Psoas muscle (tissue), 7 donors: ENCODE measurements at regions not wholly inside any gene's neighbourhood (a gene's known extent, or its start where the extent isn't known, plus 50 kb on each side); places are given as distances from the start of the nearest gene placed in this dataset.
A peak's percentile ranks its signal among the peaks of the same experiment; 100 is the strongest.

Experiments used
- ATAC-seq, 4 donors: fragments of 200-7000 bp; cut with Tn5 transposase; one replicate each; pipeline ENCODE4 v1.9.1; 2020; ENCODE audit warnings: moderate library complexity in 3 of 4, mild to moderate bottlenecking in 2 of 4
- DNase-seq, 2 donors: peaks; one replicate each; pipeline ENCODE4 v3.0.0-alpha.2; 2020
- H3K27ac ChIP-seq: fragments of 200-600 bp; one replicate; pipeline ENCODE4 v1.8.0; 2022
- H3K27me3 ChIP-seq, 3 donors: fragments of 200-600 bp in 1 of 3; one replicate each; pipeline versions ENCODE4 v1.6.1 to v1.8.0; 2013 to 2022; ENCODE audit warnings: low read length in 2 of 3, mild to moderate bottlenecking in 2 of 3, moderate library complexity in 1 of 3; ENCODE audit not compliant: insufficient read depth in 3 of 3
- H3K36me3 ChIP-seq, 2 donors: fragments of 200-600 bp in 1 of 2; one replicate each; pipeline versions ENCODE4 v1.6.1 to v1.8.0; 2013 to 2022; ENCODE audit warnings: low read depth in 1 of 2, mild to moderate bottlenecking in 1 of 2, moderate library complexity in 1 of 2; ENCODE audit not compliant: insufficient read depth in 1 of 2
- H3K4me1 ChIP-seq: fragments of 200-600 bp; one replicate; pipeline ENCODE4 v1.8.0; 2022
- H3K4me3 ChIP-seq: fragments of 200-600 bp; one replicate; pipeline ENCODE4 v1.8.0; 2022; ENCODE audit warnings: mild to moderate bottlenecking
- H3K9me3 ChIP-seq: fragments of 200-600 bp; one replicate; pipeline ENCODE4 v1.8.0; 2022
- WGBS, 3 donors: extraction: QIAGEN DNeasy Blood & Tissue Kit; methylation state at CpG; one replicate each; pipeline versions ENCODE4 v1.1.6 to v1.1.7; 2013; 5-methylcytosine and 5-hydroxymethylcytosine counted together
- intact Hi-C, 2 donors: fragments of 100-400 bp; cut with DNase I; formaldehyde crosslinking; loops; one replicate each; pipeline versions ENCODE4 v1.11.0 to v1.14.2; 2022
- TF ChIP-seq, protein P1 (sequence below): fragments of 200-600 bp; IDR thresholded peaks from one replicate; pipeline ENCODE4 v1.8.0; 2022; ENCODE audit warnings: antibody characterized with exemption
- donor health status: healthy with polysubstance abuse.
- donor health status: DM: no; HTN: no; CAD: no; lungs with moderate emphysema.
- donor health status: Bipolar disorder and iron deficiency.
- donor health status: healthy.
- donor health status: DM: yes; HTN: yes; CAD: no.
- donor health status: DM: no; HTN: no; CAD: no.
- donor health status: DM: yes; HTN: yes; CAD: no.

DNA sequence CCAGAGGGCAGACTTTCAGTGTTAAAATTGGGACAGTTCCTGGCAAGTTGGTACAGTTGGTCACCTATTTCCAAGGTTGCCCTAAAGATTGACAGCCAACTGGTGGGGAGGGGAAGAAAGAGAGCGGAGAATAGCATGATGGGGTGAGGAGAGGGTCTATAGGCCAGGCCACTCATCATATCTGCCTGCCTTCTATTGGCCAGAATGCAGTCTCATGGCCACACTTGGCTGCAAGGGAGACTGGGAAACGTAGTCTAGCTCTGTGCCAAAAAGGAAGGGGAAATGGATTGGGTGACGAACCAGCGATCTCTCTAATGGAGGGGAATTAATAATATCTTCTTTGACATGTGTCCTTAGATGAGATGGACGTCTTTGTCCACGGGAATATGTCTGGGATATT lies 197.4 kb upstream of the ATP6AP2 start:
- TF ChIP-seq, protein P1, sequence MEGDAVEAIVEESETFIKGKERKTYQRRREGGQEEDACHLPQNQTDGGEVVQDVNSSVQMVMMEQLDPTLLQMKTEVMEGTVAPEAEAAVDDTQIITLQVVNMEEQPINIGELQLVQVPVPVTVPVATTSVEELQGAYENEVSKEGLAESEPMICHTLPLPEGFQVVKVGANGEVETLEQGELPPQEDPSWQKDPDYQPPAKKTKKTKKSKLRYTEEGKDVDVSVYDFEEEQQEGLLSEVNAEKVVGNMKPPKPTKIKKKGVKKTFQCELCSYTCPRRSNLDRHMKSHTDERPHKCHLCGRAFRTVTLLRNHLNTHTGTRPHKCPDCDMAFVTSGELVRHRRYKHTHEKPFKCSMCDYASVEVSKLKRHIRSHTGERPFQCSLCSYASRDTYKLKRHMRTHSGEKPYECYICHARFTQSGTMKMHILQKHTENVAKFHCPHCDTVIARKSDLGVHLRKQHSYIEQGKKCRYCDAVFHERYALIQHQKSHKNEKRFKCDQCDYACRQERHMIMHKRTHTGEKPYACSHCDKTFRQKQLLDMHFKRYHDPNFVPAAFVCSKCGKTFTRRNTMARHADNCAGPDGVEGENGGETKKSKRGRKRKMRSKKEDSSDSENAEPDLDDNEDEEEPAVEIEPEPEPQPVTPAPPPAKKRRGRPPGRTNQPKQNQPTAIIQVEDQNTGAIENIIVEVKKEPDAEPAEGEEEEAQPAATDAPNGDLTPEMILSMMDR, result no peak
- WGBS, 3 donors, result 61 to 83% (median 69%) methylated on average over 6 of the region's 6 CpGs
- Histone ChIP-seq H3K27ac (no peak overlapping the region), H3K27me3 (no peaks in the 10 kb centered on the region), H3K4me1 (no peaks in the 10 kb centered on the region), H3K36me3 (no peaks in the 10 kb centered on the region), H3K4me3 (no peak overlapping the region), H3K9me3 (no peaks in the 10 kb centered on the region)
- ATAC-seq (no peak), DNase-seq (no peak)
- intact Hi-C loops, result no loop called here

DNA sequence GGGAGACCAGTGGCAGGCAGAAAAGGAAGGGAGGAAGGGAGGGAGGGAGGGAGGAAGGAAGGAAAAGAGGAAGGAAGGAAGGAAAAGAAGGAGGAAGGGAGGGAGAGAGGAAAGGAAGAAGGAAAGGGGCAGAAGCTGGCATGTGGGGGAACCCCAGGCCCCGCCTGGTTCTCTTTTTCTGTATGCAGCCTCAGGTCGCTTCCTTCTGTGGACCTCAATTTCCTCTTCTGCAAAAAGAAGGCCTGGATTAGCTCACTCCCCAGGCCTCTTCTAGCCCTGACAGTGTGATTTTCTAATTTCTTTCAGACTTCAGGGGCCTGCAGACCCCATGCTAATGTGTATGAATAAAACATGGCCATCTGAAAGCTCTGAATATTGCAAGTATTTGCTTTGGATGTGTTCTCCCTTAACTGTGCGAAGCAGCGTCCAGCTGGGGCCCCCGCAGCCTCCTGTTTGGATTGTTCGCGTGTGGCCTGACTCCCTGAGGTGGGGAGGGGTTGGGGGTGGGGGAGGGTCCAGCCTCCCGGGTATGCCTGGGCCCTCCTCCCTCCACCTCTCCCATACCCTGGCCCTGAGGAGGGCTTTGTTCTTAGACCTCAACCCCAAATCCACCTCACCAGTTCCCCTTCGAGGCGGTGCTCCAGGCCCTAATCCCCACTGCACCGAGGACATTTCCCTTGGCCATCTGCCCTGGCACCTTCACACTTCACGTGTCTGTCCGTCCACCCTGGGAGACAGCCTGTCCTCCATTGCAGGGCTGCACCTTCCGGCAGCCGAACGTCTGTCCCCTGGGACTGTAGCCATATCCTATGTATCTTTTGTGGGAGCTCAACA lies 199.9 kb upstream of the ATP6AP2 start:
- Histone ChIP-seq H3K9me3 (peaks cover 3% of the 10 kb centered on the region), H3K4me1 (no peaks in the 10 kb centered on the region), H3K27ac (no peak overlapping the region), H3K4me3 (no peak overlapping the region), H3K27me3 (peaks cover 0 to 4% (median 0%) of the 10 kb centered on the region in 3 donors), H3K36me3 (no peaks in the 10 kb centered on the region)
- DNase-seq (peak in 1 of 2 donors; percentile 60), ATAC-seq (peak in 2 of 4 donors; percentile 61 to 64)
- 31 to 51% (median 36%) methylated on average over 15 to 16 of the region's 16 CpGs for WGBS, 3 donors
- TF ChIP-seq, protein P1, result no peak
- intact Hi-C loops, result no loop called here

DNA sequence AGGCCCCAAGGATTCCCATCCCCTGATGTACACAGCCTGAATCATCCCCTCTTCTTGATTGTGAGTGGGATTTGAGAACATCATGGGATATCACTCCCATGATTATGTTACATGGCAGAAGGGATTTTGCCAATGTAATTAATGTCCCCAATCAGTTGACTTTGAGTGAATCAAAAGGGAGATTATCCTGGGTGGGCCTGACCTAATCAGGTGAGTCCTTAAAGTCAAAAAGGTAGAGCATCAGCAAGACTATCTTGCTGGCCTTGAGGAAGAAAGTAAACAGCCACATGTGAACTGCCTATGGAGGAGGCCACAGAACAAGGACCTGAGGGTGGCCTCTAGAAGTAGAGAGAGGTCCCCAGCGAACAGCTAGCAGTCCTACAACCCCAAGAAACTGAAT lies 203.1 kb upstream of the ATP6AP2 start:
- no peaks in the 10 kb centered on the region for H3K36me3 ChIP-seq
- no peak for DNase-seq
- WGBS, 3 donors, result 83 to 100% (median 92%) methylated on average over 1 of the region's 1 CpG
- intact Hi-C loops, result no loop called here
- ATAC-seq, result no peak
- H3K27ac ChIP-seq, result no peak overlapping the region
- peaks cover 0 to 8% (median 0%) of the 10 kb centered on the region in 3 donors for H3K27me3 ChIP-seq
- no peak overlapping the region for H3K4me3 ChIP-seq
- peaks cover 3% of the 10 kb centered on the region for H3K9me3 ChIP-seq
- no peaks in the 10 kb centered on the region for H3K4me1 ChIP-seq
- TF ChIP-seq, protein P1, result no peak

DNA sequence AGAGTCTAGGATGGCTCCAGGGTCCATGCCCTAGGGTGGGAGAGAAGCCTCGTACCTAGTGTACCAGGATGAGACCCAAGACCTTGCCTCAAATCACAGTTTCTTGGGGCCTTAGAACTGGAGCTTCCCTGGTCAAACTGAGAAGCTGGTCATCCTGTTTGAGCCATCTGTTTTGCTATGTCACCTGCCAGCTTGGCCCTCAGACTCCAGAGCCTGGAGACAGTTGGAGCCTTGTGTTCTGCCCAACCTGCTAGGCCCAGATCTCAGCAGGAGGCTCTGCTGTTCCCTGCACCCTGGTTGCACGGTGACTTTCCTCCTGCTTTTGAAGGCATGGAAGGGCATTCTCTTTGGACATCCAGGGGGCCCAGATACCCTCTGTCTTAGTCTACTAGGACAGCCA lies 206.3 kb upstream of the ATP6AP2 start:
- Histone ChIP-seq H3K27me3 (peaks cover 0 to 13% (median 0%) of the 10 kb centered on the region in 3 donors), H3K4me1 (no peaks in the 10 kb centered on the region), H3K36me3 (no peaks in the 10 kb centered on the region), H3K4me3 (no peak overlapping the region), H3K9me3 (peaks cover 3% of the 10 kb centered on the region), H3K27ac (no peak overlapping the region)
- intact Hi-C loops, result no loop called here
- TF ChIP-seq, protein P1, result no peak
- 61 to 78% (median 62%) methylated on average over 2 of the region's 2 CpGs for WGBS, 3 donors
- DNase-seq (no peak), ATAC-seq (no peak)

DNA sequence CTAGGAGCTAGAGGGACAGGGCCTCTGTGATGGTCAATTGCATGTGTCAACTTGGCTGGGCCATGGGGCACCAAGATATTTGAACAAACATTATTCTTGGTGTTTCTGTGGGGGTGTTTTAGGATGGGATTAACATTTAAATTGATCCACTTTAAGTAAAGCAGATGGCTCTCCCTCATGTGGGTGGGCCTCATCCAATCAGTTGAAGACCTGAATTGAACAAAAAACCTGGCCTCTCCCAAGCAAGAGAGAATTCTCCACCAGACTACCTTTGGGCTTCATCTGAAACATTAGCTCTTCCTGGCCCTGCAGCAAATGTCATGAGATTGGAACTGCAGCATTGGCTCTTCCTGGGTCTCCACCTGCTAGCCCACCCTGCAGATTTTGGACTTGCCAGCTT lies 207.1 kb upstream of the ATP6AP2 start:
- ATAC-seq (no peak), DNase-seq (no peak)
- Histone ChIP-seq H3K4me1 (no peaks in the 10 kb centered on the region), H3K9me3 (peaks cover 3% of the 10 kb centered on the region), H3K36me3 (no peaks in the 10 kb centered on the region), H3K27me3 (peaks cover 0 to 20% (median 0%) of the 10 kb centered on the region in 3 donors), H3K27ac (no peak overlapping the region), H3K4me3 (no peak overlapping the region)
- TF ChIP-seq, protein P1, result no peak
- intact Hi-C loops, result no loop called here
